Calu3 (cell line): ENCODE measurements at regions not wholly inside any gene's neighbourhood (a gene's known extent, or its start where the extent isn't known, plus 50 kb on each side); places are given as distances from the start of the nearest gene placed in this dataset.

Source experiments
- BruUV-seq: library from RNA; stranded (reverse); fragments of 400-500 nt; replicated peaks from 2 replicates; lab custom pipeline; 2021; lab: Mats Ljungman, UMichigan
- CTCF ChIA-PET: fragments of 300-600 bp; sonication (Branson Sonifier 250); formaldehyde crosslinking; loops from one replicate; lab custom pipeline; 2022; ENCODE audit warnings: antibody characterized with exemption; lab: Charles Lee
- DNase-seq: peaks from one replicate; pipeline ENCODE4 v3.0.0; 2022
- H3K27ac Mint-ChIP-seq: one replicate; pipeline ENCODE4 v1.8.0; 2022; ENCODE audit warnings: mixed read lengths; ENCODE audit not compliant: unreplicated experiment
- H3K27me3 Mint-ChIP-seq: one replicate; pipeline ENCODE4 v1.8.0; 2022; ENCODE audit warnings: mixed read lengths; ENCODE audit not compliant: unreplicated experiment
- H3K36me3 Mint-ChIP-seq: one replicate; pipeline ENCODE4 v1.8.0; 2022; ENCODE audit warnings: mild to moderate bottlenecking, moderate library complexity, mixed read lengths; ENCODE audit not compliant: insufficient read depth, unreplicated experiment
- H3K4me1 Mint-ChIP-seq: one replicate; pipeline ENCODE4 v1.8.0; 2022; ENCODE audit warnings: mild to moderate bottlenecking, low read depth, mixed read lengths; ENCODE audit not compliant: unreplicated experiment
- H3K4me3 Mint-ChIP-seq: one replicate; pipeline ENCODE4 v1.8.0; 2022; ENCODE audit warnings: mild to moderate bottlenecking, low read depth, moderate library complexity, mixed read lengths; ENCODE audit not compliant: unreplicated experiment
- H3K9me3 Mint-ChIP-seq: one replicate; pipeline ENCODE4 v1.8.0; 2022; ENCODE audit warnings: low read depth, mixed read lengths; ENCODE audit not compliant: unreplicated experiment
- intact Hi-C: fragments of 100-400 bp; cut with micrococcal nuclease; formaldehyde crosslinking; loops from one replicate; pipeline ENCODE4 v1.10.0; 2022; ENCODE audit not compliant: unreplicated experiment
- TF ChIP-seq, protein P1 (sequence below): fragments of 200-600 bp; IDR thresholded peaks from one replicate; pipeline ENCODE4 v1.8.0; 2022; ENCODE audit warnings: antibody characterized with exemption; ENCODE audit not compliant: unreplicated experiment

DNA sequence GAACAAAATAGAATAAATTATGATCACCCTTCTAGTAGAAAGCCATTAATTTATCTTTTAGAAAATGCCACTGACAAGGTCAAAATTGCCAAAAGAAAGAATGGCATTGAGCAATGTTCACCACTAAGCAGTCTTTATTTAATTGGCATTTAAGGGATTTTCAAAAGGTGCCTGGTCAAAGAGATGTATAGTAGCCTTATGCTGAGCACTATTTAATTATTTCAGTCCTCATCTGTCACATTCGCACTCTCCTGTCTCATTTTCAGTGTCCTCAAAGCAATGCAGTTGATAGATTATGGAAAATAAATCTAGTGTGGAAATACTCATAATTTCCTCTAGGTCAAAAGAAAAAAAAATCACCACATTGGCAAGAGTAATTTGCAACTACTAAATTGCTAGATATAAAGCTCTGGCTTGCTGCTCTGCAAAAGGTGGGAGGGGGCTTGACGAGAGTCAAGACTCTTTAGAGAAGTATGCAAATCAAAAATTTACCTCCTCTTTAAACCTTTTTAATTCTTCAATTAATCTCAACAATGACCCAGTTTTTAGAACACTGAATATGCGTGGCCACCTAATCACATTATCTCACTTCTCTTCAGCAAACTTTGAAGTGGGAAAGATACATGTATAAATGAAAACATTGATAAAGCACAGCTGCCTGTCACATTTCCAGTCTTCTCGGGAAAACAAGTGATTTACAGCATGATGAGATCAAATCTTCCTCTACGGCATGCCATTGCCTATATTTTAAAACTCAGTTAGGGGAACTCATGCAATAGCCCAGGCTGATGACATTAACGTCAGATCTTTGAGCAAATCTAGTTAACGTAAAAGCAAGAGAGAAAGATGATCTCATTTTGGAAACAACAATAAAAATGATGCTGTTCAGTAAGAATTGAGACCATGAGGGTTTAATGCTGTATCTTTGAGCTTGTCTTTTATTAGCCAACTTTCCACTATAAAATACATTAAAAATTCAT, 373.1 kb upstream of the DCN start:
- no peak overlapping the region for H3K4me3 Mint-ChIP-seq
- H3K36me3 Mint-ChIP-seq, result no peaks in the 10 kb centered on the region
- intact Hi-C loops, result no loop called here
- CTCF ChIA-PET, result interaction anchor here (0.5 kb wide), 1 partner anchor 86 kb away, joined by 4 read pairs; no protein-coding TSS in a partner anchor
- H3K27ac Mint-ChIP-seq, result no peak overlapping the region
- DNase-seq, result no peak
- TF ChIP-seq, protein P1, sequence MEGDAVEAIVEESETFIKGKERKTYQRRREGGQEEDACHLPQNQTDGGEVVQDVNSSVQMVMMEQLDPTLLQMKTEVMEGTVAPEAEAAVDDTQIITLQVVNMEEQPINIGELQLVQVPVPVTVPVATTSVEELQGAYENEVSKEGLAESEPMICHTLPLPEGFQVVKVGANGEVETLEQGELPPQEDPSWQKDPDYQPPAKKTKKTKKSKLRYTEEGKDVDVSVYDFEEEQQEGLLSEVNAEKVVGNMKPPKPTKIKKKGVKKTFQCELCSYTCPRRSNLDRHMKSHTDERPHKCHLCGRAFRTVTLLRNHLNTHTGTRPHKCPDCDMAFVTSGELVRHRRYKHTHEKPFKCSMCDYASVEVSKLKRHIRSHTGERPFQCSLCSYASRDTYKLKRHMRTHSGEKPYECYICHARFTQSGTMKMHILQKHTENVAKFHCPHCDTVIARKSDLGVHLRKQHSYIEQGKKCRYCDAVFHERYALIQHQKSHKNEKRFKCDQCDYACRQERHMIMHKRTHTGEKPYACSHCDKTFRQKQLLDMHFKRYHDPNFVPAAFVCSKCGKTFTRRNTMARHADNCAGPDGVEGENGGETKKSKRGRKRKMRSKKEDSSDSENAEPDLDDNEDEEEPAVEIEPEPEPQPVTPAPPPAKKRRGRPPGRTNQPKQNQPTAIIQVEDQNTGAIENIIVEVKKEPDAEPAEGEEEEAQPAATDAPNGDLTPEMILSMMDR, result no peak
- peaks cover 4% of the 10 kb centered on the region for H3K9me3 Mint-ChIP-seq
- H3K27me3 Mint-ChIP-seq, result no peaks in the 10 kb centered on the region
- H3K4me1 Mint-ChIP-seq, result no peaks in the 10 kb centered on the region
- no TSS peak for BruUV-seq

DNA sequence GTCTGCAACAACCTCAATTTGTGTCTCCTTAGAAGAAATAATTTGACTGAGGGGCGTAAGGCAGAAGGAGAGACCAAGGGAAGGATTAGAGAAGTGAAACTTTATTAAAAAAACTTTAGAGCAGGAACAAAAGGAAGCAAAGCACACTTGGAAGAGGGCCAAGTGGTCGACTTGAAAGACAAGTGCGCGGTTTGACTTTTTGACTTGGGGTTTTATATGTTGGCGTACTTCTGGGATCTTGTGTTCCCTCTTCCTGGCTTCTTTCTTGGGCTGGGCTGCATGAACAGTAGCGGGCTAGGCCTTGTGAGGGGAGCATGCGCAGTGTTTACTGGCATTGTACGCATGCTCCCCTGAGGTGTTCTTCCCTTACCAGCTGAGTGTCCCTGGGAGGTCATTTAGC, 369.3 kb upstream of the DCN start:
- Mint-ChIP-seq H3K27me3 (no peaks in the 10 kb centered on the region), H3K4me3 (no peak overlapping the region), H3K9me3 (no peaks in the 10 kb centered on the region), H3K36me3 (no peaks in the 10 kb centered on the region), H3K27ac (no peak overlapping the region), H3K4me1 (no peaks in the 10 kb centered on the region)
- TF ChIP-seq, protein P1, result no peak
- intact Hi-C loops, result no loop called here
- CTCF ChIA-PET, result interaction anchor here (0.6 kb wide), 1 partner anchor 74 kb away, joined by 3 read pairs; no protein-coding TSS in a partner anchor
- no peak for DNase-seq
- BruUV-seq, result no TSS peak

DNA sequence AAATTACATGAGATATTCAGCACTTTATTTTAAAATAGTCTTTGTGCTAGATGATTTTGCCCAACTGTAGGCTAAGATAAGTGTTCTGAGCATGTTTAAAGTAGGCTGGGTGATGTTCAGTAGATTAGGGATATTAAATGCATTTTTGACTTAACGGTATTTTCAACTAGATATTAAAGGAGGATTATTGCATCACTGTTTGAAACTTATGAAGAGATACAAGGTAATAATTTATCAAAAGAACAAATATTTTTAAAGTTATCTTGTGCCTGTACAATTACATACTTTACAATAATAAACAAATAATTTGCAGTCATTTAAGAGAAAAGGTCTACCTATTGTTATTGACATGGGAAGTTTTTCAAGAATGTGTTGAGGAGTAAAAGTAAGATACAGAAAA, 368.6 kb upstream of the DCN start:
- Mint-ChIP-seq H3K4me1 (no peaks in the 10 kb centered on the region), H3K27me3 (no peaks in the 10 kb centered on the region), H3K36me3 (no peaks in the 10 kb centered on the region), H3K9me3 (no peaks in the 10 kb centered on the region), H3K27ac (no peak overlapping the region), H3K4me3 (no peak overlapping the region)
- TF ChIP-seq, protein P1, result no peak
- DNase-seq, result no peak
- CTCF ChIA-PET, result no interaction called here
- intact Hi-C loops, result no loop called here
- BruUV-seq, result no TSS peak

DNA sequence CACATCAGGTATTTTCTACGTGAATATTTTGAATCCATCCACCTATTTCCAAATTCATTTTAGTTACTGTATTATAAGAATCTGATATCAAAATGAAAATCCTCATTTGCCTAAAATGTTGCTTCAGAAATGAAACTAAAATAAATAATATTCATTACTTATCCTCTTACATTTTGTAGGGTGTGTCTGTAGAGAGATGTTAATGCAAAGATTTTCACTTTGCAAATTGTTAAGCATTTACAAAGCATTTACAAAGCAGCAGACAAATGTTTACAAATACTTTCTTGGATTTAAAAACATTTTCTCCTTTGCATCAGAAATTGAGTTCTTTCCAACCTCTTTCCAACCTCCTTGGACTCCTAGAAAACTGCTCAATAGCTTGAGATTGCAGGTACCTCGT, 360.0 kb upstream of the DCN start:
- Mint-ChIP-seq H3K4me1 (no peaks in the 10 kb centered on the region), H3K27me3 (no peaks in the 10 kb centered on the region), H3K36me3 (no peaks in the 10 kb centered on the region), H3K4me3 (no peak overlapping the region), H3K9me3 (no peaks in the 10 kb centered on the region), H3K27ac (no peak overlapping the region)
- BruUV-seq, result no TSS peak
- CTCF ChIA-PET, result no interaction called here
- TF ChIP-seq, protein P1, result no peak
- no peak for DNase-seq
- intact Hi-C loops, result no loop called here
